NOMO-1 (cell line): ENCODE measurements at regions not wholly inside any gene's neighbourhood (a gene's known extent, or its start where the extent isn't known, plus 50 kb on each side); places are given as distances from the start of the nearest gene placed in this dataset.

ENCODE experiments used
- DNase-seq, 2 experiments: peaks; one replicate each; lab custom pipeline; 2025; ENCODE audit not compliant: unreplicated experiment in 2 of 2; lab: John Stamatoyannopoulos, UW

DNA sequence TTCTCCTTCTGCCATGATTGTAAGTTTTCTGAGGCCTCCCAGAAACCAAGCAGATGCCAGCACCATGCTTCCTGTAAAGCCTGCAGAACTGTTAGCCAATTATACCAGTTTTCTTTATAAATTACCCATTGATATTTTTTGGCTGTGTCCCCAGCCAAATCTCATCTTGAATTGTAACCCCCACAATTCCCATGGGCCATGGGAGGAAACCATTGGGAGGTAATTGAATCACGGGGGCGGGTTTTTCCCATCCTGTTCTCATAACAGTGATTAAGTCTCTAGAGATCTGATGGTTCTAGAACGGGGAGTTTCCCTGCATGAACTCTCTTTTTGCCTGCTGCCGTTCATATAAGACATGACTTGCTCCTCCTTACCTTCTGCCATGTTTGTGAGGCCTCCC is 788.5 kb downstream of the C6orf118 start:
- DNase-seq: no peak

DNA sequence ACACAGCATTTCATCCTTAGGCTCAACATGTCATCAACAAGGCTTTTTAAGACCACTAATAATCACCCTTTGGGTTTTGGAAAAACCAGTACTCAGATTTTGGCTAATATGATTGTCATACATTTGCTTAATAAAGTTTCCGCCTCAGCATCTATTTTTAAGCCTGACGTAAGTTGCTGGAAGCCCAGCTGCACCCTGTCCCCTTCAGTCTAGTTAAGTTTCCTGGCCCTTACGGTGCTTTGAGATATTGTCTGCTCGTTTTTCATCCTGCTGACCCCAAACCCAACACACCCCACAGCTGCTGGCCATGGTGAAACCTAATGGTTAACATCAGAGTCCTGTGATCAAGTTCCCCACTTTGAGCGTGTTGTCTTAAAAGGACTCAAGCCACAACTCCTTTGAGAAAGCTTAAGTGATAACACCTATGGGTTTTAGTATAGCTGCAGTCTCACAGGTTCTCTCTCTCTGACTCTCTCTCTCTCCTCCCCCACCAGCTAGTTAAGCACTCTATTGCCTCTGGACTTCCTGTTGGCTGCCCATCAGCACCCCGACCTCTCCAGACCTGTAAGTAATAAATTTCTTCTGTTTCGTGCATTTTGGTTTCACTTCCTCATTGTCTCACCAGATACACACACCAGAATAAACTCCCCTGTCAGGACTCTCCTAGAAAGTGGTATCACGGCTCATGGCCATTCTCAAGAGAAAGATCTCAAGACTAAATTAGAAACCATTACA is 802.0 kb downstream of the C6orf118 start:
- peak; percentile 6 to 13 for DNase-seq

DNA sequence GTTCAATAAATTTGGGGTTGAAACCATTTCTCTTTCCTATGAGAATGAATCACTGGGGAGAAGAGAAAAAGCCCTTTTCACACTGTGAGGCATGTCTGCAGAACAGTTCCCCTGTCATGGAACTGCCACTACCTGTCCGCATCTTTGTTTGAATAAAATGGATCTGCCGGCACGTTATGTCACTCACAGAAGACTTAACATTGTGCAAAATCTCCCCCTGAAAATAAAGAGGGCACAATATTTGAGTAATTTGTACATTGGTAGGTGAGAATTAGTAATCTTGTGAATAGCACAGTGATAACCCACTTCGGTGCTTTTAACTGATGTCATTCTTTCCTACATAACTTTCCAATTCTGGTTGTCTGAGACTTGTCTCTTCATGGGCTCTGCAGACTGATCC is 804.0 kb downstream of the C6orf118 start:
- no peak for DNase-seq

DNA sequence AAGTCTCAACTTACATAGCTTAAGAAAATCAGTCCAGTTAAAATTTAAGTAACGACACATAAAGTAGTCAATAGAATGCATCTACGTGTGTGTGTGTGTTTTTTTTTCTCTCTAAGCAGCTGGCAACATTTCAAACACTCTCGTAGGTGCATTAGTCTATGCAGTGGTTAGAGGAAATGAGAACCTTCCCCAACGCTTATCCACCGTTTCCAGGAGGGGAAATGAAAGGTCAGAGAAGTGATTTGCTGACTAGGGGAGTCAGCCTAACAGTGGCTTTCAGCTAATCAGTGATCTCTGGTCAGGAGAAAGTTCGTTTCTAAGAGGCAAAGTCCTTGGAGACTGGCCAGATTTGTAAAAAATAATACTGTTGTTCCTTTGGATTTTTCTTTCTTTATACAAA is 806.6 kb downstream of the C6orf118 start:
- no peak for DNase-seq

DNA sequence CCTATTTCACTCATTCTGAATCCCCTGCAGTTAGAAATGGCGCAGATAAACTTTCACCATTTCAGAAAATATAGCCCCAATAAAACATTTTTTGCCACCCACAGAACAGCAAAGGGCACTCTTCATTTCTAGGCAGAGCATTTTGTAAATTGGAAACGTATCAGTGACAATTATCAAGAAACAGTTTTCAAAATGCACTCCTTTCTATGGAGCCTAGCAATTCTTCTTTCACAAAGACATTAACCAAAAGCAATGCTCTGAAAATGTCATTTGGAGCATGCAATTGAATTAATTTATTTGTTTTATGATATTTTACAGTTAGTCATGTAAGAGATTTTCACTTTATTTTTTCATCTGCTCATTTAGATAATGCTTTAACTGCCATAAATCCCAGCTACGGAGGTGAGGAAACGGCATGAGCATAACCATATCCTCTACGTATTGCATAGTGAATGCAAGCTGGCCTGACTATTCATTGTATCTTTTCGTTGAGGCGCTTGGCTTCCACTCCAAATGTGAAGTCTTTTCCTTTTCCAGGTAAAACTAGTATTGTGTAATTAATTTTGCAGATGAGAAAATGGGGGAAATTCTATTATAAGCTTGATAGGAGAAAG is 813.4 kb downstream of the C6orf118 start:
- DNase-seq: no peak

DNA sequence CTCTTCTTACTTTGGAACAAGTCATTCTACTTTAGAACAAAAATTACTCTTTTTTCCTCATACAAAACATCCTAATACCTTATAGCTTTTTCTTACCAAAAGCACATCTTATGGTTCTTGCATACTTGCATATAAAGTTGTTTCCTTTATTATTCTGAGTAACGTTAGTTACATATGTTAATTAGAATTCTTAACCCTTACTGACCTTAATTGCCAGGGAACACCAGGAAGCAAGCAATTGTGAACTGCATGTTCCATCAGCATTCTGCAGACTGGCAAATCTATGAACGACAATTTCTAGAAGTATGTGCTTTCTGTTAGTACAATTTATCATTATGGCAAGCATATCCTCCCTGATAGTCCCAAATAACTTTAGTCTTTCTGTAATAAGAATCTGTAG is 831.0 kb downstream of the C6orf118 start:
- no peak for DNase-seq

DNA sequence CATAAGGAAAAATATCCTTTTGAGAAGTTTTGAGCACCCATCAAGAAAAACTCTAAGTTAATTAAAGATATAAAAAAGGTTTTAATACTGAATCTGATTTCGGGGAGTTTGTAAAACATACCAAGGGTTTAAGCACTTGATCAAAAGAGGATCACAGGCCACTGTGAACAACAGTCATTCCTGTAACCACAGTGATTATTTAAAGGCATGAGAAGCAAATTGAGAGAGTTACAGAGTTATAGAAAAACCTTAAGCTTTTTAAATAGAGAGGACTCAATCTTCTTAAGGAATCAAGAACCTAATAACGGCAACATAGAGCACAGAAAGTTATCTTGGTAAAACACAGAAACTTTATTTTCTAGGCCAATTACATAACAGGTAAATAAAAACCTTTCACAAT is 831.6 kb downstream of the C6orf118 start:
- no peak for DNase-seq

DNA sequence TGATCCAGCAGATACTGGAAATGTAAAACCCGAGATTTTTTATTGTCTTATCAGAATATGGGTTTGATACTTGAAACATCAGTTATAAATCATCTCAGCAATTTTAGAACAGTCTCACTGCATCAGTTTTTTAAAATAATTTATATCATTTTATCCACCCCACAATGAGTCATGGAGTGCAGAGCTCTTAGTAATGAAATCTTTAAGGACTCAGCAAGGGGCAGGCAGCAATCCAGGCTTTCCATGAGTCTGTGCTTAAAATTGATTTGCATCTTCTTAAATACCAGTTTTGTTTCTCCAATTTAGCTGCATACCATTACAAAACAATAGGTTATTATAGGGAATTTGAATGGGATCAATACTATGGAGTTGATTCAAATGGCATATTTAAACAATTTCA is 832.3 kb downstream of the C6orf118 start:
- no peak for DNase-seq

DNA sequence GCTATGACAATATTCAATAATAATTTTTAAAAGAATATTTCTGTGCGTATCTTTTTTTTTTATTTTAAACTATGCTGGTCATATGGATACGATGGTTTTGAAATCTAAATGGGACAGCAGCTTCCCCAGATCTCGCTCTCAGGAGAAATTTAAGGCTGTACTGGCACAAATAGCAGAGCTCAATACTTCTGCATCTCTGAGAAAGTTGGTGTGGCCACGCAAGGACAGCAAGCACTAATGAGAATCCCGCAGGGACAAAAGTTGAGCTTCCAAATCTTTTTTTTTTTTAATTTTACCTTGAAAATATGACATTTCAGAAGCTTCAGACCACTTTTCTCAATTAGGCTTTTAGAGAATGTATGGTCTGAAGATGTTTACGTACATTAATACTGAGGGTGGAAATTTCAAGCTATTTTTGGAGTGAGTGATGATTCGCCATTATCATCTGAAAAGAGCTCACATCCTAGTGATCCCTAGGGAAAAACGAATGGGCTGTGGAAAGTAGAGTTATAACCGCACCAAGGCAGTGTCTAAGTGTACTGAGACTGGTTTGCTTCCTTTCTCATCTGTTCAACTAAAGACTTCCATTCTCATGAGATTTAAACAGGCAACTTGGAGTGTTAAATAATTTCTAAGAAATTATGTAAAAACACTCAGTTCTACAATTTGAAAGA is 840.0 kb downstream of the C6orf118 start:
- no peak for DNase-seq

DNA sequence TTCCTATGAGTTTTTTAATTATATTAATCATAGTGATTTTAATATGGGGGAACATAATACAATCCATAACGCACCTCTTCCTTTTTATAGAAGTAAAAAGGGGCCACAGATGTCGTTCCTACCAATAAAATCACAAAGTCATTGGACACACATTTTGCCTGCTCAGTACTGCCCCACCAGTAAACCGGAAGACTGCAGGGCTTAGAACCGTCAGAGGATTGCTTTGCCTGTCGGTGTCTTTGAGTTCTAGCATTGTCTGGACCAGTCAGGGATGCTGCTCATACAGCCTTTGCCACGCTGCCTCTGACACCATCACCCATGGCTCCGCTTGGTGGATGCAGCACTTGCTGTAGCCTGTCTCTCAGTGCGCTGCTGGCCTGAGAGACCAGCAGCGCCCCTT is 853.6 kb downstream of the C6orf118 start:
- no peak for DNase-seq

DNA sequence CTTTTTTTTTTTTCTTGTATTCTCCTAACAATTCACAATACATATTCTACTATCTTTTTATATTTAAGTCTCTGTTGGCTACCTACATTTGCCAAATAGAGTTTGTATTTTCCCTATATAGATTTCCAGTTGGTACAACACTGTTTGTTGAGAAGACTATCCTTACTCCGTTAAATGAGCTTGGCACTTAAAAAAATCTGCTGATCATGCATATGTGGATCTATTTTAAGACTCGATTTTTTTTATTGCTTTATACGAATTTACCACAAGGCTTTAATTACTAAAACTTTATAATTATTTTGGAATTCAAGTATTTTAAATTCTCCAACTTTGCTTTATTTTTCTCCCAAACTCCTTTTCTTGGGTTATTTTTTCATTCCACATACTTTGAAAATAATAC is 855.6 kb downstream of the C6orf118 start:
- DNase-seq: no peak

DNA sequence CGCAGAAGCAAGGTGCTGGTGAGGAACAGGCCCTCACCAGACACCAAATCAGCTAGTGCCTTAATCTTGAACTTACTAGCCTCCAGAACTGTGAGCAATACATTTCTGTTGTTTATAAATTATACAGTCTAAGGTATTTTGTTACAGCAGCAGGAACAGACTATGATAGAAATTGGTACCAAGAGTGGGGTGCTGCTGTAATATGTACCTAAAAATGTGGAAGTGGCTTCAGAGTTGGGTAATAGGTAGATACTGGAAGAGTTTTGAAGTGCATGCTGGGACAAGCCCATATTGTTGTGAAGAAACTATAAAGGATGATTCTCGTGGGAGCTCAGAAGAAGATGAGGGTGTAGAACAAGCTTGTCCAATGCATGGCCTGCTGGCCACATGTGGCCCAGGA is 866.8 kb downstream of the C6orf118 start:
- no peak for DNase-seq

DNA sequence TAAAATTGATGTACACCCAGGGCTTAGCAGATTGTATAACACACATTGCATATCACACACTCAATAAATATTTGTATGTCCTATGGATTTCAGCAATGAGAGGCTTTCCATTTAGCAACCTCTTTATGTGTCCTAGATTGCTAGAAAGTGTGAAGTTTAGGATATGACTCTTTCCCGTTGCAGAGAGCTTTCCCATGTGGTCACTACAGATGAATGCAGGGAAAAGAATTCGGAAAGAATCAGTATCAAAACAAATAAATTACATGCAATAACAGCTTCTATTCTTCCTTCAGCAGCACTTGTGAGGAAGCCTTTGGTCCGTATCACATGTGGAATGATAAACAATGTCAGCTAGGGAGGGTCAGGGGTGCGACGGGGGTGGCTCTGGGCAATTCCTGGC is 870.1 kb downstream of the C6orf118 start:
- no peak for DNase-seq

DNA sequence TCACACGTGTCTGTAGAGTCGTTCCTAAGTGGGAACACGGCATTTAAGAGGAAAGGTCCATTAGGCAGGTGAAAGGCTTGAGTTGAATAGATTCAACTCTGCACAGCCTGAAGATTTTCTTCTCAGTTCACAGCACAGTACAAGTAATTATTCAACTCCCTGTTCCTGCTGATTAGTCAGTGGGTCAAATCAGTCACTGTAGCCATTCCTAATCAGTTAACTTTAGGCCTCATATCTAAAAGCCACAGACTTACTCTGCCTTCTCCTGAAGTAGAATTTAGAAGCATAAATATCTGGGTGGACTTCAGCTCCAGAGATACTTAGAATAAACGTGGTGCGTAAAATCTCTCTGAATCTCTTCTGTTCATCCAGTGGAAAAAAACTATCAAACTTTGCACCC is 872.4 kb downstream of the C6orf118 start:
- no peak for DNase-seq

DNA sequence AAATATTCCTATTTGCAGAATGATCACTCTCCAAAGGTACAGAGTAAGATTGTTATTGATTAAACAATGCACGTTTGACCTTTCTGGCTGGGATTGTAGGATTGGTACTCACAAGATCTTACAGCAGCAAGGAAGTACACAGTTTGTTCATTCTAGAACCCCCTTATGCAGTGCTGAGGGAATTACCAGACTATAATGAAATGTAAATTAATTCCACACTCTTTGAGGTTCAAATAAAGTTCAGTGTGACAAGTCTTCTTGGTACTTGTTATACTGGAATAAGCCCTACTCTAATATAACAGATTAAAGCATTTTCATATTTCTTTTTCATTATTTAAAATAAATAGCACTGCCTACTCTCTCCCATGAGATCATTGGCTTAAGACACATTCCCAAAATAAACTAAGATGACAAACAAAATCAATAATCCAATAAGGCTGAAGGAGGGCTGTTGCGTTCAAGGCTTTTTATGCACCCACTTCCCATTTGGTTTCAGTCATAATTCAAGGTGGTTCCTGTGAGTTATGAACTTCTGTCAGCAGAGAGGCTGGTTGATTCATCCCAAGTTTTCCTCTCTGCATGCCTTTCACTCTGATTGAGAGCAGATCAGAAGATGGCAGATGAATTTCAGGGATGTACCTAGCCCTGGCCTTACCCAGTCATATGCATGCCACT is 881.5 kb downstream of the C6orf118 start:
- DNase-seq: no peak

DNA sequence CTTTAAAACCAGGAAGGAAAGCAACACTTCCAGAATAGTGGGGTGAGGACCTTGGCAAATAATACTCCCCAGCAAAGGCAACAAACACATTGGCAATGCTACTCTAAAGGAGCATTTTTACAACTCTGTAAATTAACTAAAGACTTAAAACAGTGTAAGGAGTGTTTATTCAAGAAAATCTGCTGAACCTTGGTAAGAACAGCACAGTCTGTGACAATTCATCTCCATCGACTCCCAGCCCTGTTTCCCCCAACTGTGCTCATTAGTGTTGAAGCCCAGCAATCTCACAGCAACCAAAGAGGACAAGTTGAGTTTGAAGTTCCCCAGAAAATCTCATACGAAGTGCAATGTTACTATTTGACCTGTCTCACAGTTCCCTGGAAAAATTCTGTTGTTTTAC is 884.9 kb downstream of the C6orf118 start:
- DNase-seq: no peak

DNA sequence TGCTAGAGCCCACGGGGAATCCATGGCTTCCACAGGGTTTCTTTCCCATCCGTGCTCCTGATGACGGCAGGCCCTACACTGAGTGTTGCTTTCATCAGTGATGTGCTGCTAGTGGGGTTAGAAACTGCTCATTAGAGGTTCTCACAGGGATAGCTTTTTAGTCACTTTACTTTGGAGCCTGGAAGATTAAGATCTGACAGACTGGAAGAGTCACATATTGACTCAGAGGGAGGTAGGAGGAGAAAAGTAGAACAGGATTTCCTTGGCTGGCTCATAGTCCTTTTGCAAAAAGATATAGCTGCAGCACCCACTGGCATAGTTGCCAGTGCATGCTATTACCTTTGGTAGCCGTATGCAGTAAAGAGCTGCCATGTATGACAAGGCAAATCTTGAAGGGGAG is 890.3 kb downstream of the C6orf118 start:
- DNase-seq: no peak

DNA sequence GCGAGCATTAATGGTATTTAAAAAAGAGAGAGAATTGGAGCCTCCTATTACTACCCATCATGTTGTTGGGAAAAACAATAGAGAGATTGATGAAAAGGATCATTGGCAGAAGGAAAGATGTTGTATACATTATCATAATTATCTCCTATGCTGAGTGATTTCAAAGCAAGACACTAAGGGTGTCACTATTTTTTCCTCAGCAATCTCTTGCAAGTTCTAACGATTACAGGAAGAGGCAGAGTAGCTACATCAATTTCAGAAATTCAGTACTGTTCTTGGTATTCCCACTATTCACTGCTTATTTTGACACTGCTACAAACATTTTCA is 891.2 kb downstream of the C6orf118 start:
- no peak for DNase-seq

DNA sequence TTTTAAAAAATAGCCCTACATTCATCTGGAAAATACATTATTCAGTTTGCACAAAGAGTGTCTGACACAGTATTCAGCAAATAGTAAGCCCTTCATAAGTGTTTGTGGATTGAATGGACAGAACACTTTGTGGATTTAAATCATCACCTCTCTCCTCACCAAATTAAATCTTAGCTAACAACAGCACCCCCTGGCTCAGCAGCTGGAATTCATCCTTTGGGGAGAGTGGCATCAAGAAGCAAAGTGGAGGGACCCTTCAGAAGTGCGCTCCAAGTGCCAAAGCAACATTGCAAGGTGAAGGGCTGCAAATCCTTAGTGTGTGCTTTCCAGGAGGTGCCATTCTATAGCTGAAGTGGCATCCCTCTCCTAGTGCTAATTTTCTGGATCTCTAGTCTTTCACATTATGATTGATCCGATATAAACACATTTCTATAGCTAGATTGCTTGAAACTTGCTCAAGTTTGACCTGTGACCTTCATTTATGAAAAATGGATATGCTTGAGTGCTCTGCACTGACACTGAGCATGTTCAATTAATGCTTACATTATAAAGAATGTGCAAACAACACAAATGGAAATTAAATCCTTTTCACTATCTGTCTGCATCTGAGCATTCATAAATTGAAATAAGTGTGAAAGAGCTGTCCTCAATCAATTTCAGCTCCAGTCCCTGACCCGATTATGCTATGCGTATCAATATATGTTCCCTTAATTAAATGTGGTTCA is 891.7 kb downstream of the C6orf118 start:
- DNase-seq: no peak

DNA sequence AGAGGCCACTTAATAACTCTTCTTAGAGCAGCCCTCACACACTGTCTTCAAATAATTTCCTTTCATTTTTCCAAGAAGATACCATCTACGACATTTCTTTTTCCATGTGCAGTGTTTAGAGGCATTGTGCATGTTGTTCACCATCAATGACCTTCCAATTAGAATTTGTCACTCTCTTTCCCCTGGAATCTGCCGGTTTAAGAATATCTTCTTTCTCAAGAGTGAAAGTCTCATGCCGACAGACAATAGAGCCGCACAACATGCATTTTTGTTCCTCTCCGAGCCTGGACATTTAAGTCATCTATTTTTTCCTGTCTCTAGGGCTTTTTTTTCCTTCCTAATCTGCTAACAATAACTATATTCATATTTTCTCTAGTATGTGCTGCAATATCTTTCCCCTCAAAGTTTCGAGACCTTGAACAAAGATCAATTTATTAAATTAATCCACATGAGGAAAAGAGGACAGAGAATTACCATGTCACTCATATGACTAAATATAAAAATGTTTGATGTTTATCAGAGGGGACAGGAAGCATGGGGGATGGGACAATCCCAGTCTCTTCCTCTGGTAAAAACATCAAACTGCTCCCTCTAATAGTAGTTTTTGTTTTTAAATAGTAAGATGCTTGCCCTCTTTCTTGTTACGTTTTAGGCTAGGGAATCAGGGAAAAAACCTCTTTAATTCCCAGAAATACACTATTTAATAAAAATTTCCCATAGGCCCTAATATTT is 893.4 kb downstream of the C6orf118 start:
- no peak for DNase-seq

DNA sequence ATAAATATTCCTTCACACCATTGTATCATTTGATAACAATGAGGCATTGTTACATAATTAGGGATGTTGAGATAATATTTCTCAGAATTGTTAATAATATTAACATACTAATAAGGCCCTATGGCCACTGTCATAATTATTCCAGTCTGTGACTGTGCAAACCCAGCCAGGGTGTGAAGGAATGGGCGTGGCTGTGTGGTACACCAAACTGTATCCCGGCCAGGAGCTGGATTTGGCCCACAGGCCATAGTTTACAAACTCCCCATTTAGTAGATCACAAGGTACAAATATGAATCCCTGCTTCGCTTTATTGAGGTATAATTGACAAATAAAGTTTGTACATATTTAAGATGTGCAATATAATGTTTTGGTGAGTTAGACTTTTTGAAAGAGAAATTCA is 894.7 kb downstream of the C6orf118 start:
- DNase-seq: no peak
